ENCODE measurements at regions not wholly inside any gene's neighbourhood (a gene's known extent, or its start where the extent isn't known, plus 50 kb on each side); places are given as distances from the start of the nearest gene placed in this dataset.

DNA sequence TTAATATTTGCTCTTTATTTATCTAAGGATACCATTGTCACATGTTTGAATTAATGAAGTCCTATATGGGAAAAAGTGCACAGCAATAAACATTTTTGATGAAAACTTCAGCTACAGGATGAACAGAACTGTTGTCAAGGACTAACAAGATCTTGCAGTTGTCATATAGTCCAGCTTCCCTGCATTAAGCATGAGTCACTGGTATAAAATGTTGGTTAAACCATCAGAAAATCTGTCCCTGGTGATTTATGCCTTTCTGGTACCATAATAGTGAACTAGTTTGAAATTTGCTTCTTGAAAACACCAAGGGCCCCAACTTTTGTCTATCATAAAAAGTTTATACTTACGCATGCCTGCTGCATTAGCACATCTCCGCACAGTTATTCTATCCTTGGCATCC, 60.4 kb upstream of the RSPO3 start:
- TF ChIP-seq, protein P1, sequence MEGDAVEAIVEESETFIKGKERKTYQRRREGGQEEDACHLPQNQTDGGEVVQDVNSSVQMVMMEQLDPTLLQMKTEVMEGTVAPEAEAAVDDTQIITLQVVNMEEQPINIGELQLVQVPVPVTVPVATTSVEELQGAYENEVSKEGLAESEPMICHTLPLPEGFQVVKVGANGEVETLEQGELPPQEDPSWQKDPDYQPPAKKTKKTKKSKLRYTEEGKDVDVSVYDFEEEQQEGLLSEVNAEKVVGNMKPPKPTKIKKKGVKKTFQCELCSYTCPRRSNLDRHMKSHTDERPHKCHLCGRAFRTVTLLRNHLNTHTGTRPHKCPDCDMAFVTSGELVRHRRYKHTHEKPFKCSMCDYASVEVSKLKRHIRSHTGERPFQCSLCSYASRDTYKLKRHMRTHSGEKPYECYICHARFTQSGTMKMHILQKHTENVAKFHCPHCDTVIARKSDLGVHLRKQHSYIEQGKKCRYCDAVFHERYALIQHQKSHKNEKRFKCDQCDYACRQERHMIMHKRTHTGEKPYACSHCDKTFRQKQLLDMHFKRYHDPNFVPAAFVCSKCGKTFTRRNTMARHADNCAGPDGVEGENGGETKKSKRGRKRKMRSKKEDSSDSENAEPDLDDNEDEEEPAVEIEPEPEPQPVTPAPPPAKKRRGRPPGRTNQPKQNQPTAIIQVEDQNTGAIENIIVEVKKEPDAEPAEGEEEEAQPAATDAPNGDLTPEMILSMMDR (IDR thresholded peaks at IDR 0.05), result no peak
- no peak for TF ChIP-seq POLR2A (IDR thresholded peaks at IDR 0.05)
- DNase-seq, result no peak
- no peaks in the 10 kb centered on the region for H3K9me3 ChIP-seq
- H3K36me3 ChIP-seq, result no peaks in the 10 kb centered on the region
- intact Hi-C loops (cut with DNase I), result no loop called here
- no peak overlapping the region for H3K4me3 ChIP-seq
- H3K27me3 ChIP-seq, result no peaks in the 10 kb centered on the region
- no peaks in the 10 kb centered on the region for H3K4me1 ChIP-seq
- WGBS, 2 donors, result 92 to 96% methylated on average over 2 of the region's 2 CpGs
- no peak overlapping the region for H3K27ac ChIP-seq

DNA sequence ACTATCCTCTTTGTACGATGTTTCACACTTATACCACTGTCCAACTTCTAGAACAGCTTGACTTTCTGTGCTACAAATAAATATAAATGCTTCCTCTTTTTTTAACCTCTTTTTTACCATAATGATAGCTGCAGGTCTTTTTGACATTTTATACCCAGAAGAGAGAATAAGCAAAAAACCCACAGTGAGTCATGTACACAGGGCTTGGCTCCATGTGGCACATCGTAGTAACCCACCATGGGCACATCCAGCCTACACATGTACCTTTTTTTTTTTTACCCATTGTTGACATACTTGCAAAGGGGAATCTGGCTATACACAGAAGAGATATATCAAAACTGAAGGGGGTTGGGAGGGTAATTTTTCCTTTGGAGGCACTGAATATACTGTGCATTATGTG, 59.5 kb upstream of the RSPO3 start:
- intact Hi-C loops (cut with DNase I), result no loop called here
- Histone ChIP-seq H3K4me3 (no peak overlapping the region), H3K4me1 (no peaks in the 10 kb centered on the region), H3K27ac (no peak overlapping the region), H3K9me3 (no peaks in the 10 kb centered on the region), H3K27me3 (no peaks in the 10 kb centered on the region), H3K36me3 (no peaks in the 10 kb centered on the region)
- TF ChIP-seq POLR2A (IDR thresholded peaks at IDR 0.05), result no peak
- TF ChIP-seq, protein P1 (IDR thresholded peaks at IDR 0.05), result no peak
- DNase-seq, result no peak
- WGBS, 2 donors, result 65 to 69% methylated on average over 2 of the region's 2 CpGs

Small RNA genes lying in the stretch of these regions (small RNA-seq; reads per million reads assigned to genes)
- gene MIR588 (0 reads per million in 4 donors), gene RNU6-200P (0 reads per million in 4 donors)

All from esophagus squamous epithelium (tissue), 5 donors.